ENCODE measurements at regions not wholly inside any gene's neighbourhood (a gene's known extent, or its start where the extent isn't known, plus 50 kb on each side); places are given as distances from the start of the nearest gene placed in this dataset.

GRCh38 chr14:104248203-104249055, 110.0 kb downstream of the KIF26A start:
- H3K27ac ChIP-seq (ENCODE audit: low read depth in 2 of 2, low read length in 1 of 2) = no peak overlapping the region; a peak in 1 of 4 replicates
- ChIA-PET CTCF (interaction anchor here (1.0 to 1.5 kb wide), 2 partner anchors 16 to 111 kb away, joined by 3 to 5 read pairs; no protein-coding TSS in a partner anchor), POLR2A (no interaction called here)
- H3K9ac ChIP-seq = no peak overlapping the region
- H3K4me3 ChIP-seq (ENCODE audit: low read depth in 2 of 2, low read length in 1 of 2) = no peak overlapping the region
- peaks cover 0 to 10% of the 10 kb centered on the region in 2 experiments; a peak in 1 of 4 replicates for H3K4me1 ChIP-seq (ENCODE audit: control insufficient read depth in 1 of 2, insufficient read depth in 2 of 2, low read depth in 1 of 2, low read length in 1 of 2)
- H3K27me3 ChIP-seq (ENCODE audit: insufficient read depth) = no peaks in the 10 kb centered on the region
- TF ChIP-seq REST (IDR thresholded peaks at IDR 0.05; ENCODE audit: low read depth, low read length) = no peak
- no peak for TF ChIP-seq GATA2 (CRISPR knock-in tag; IDR thresholded peaks at IDR 0.05)
- TF ChIP-seq FOSL2 (IDR thresholded peaks at IDR 0.05; ENCODE audit: borderline replicate concordance, low read depth) = no peak
- TF ChIP-seq RAD21 (IDR thresholded peaks at IDR 0.05; ENCODE audit: low read length) = no peak
- no peak for TF ChIP-seq IRF3 (IDR thresholded peaks at IDR 0.05; ENCODE audit: low read depth, low read length)
- no peak for TF ChIP-seq CHD2 (IDR thresholded peaks at IDR 0.05; ENCODE audit: low read length, partially characterized antibody)
- TF ChIP-seq SIN3A (IDR thresholded peaks at IDR 0.05; ENCODE audit: borderline replicate concordance, low read depth, low read length) = no peak
- no peak for TF ChIP-seq RXRA (IDR thresholded peaks at IDR 0.05; ENCODE audit: borderline replicate concordance, low read depth)
- no peak for TF ChIP-seq FOXM1 (IDR thresholded peaks at IDR 0.05; ENCODE audit: low read depth)
- no peak for TF ChIP-seq NRF1 (IDR thresholded peaks at IDR 0.05; ENCODE audit: low read depth, low read length)
- no peak for TF ChIP-seq TAF1 (IDR thresholded peaks at IDR 0.05; ENCODE audit: borderline replicate concordance, low read depth, low read length)
- no peak for TF ChIP-seq GABPA (IDR thresholded peaks at IDR 0.05; ENCODE audit: low read depth)
- TF ChIP-seq TCF12 (IDR thresholded peaks at IDR 0.05) = no peak
- TF ChIP-seq JUND (IDR thresholded peaks at IDR 0.05) = no peak
- no peak for TF ChIP-seq USF2 (IDR thresholded peaks at IDR 0.05; ENCODE audit: borderline replicate concordance, low read depth, low read length)
- TF ChIP-seq PBX3 (IDR thresholded peaks at IDR 0.05) = no peak
- TF ChIP-seq EZH2phosphoT487 (IDR thresholded peaks at IDR 0.05; ENCODE audit: borderline replicate concordance, low read depth) = no peak
- TF ChIP-seq FOXJ3 (CRISPR knock-in tag; IDR thresholded peaks at IDR 0.05) = no peak
- no peak for TF ChIP-seq USF1 (IDR thresholded peaks at IDR 0.05; ENCODE audit: borderline replicate concordance, low read depth)
- H3F3A ChIP-seq (replicated peaks; ENCODE audit: insufficient read depth) = no peaks in the 10 kb centered on the region
- DNase-seq = peak; percentile 55
- no peak overlapping the region for H3K4me2 ChIP-seq
- H3K79me2 ChIP-seq (ENCODE audit: insufficient read depth) = no peaks in the 10 kb centered on the region
- WGBS (ENCODE audit: low lambda C conversion rate) = 80% methylated on average over 20 of the region's 26 CpGs
- no peaks in the 10 kb centered on the region for H3K36me3 ChIP-seq (replicated peaks in 1 of 2; ENCODE audit: control insufficient read depth in 1 of 2, insufficient read depth in 2 of 2, low read length in 1 of 2)
- no peaks in the 10 kb centered on the region for H3K9me2 ChIP-seq
- no peaks in the 10 kb centered on the region for H3K9me3 ChIP-seq
- H2AFZ ChIP-seq (ENCODE audit: low read depth) = no peak overlapping the region
- no peaks in the 10 kb centered on the region for H4K20me1 ChIP-seq (ENCODE audit: insufficient read depth)

All from SK-N-SH (cell line).